H9 (cell line): ENCODE measurements at regions not wholly inside any gene's neighbourhood (a gene's known extent, or its start where the extent isn't known, plus 50 kb on each side); places are given as distances from the start of the nearest gene placed in this dataset.

Source experiments
- DNase-seq: peaks from one replicate; pipeline ENCODE4 v3.0.0-alpha.2; 2017
- H2AFZ ChIP-seq: one replicate; pipeline ENCODE4 v1.6.1; 2013; ENCODE audit warnings: mild to moderate bottlenecking, low read length, control low read depth, moderate library complexity
- H2AK5ac ChIP-seq: 2 replicates; pipeline ENCODE4 v1.6.1; 2013; ENCODE audit warnings: low read length, control low read depth, mixed read lengths; ENCODE audit not compliant: insufficient read length
- H2BK120ac ChIP-seq: one replicate; pipeline ENCODE4 v1.6.1; 2013; ENCODE audit warnings: low read depth, mild to moderate bottlenecking, low read length, control low read depth, inconsistent platforms; ENCODE audit not compliant: poor library complexity, severe bottlenecking
- H2BK12ac ChIP-seq: 2 replicates; pipeline ENCODE4 v1.6.1; 2013; ENCODE audit warnings: low read length, control low read depth, mixed read lengths, low read depth; ENCODE audit not compliant: insufficient read length
- H2BK15ac ChIP-seq: 2 replicates; pipeline ENCODE4 v1.6.1; 2013; ENCODE audit warnings: low read depth, low read length, control low read depth
- H2BK20ac ChIP-seq: one replicate; pipeline ENCODE4 v1.6.1; 2013; ENCODE audit warnings: low read depth, mild to moderate bottlenecking, low read length, control low read depth, inconsistent platforms; ENCODE audit not compliant: poor library complexity, severe bottlenecking
- H2BK5ac ChIP-seq: 2 replicates; pipeline ENCODE4 v1.6.1; 2013; ENCODE audit warnings: low read length, control low read depth, mixed read lengths; ENCODE audit not compliant: insufficient read length
- H3K14ac ChIP-seq: 2 replicates; pipeline ENCODE4 v1.6.1; 2013; ENCODE audit warnings: low read length, control low read depth; ENCODE audit not compliant: insufficient read depth
- H3K18ac ChIP-seq: 2 replicates; pipeline ENCODE4 v1.6.1; 2013; ENCODE audit warnings: low read depth, mild to moderate bottlenecking, mixed read lengths, low read length, control low read depth; ENCODE audit not compliant: insufficient read length
- H3K23ac ChIP-seq: 2 replicates; pipeline ENCODE4 v1.6.1; 2013; ENCODE audit warnings: low read length, control low read depth, mixed read lengths, low read depth; ENCODE audit not compliant: insufficient read length
- H3K23me2 ChIP-seq: 2 replicates; pipeline ENCODE4 v1.6.1; 2013; ENCODE audit warnings: low read depth, mild to moderate bottlenecking, mixed read lengths, low read length, control low read depth; ENCODE audit not compliant: insufficient read length, poor library complexity, severe bottlenecking
- H3K27ac ChIP-seq: 2 replicates; pipeline ENCODE4 v1.5.1; 2013; ENCODE audit warnings: low read length, control low read depth, mixed read lengths, low read depth; ENCODE audit not compliant: insufficient read length
- H3K27me3 ChIP-seq: 2 replicates; pipeline ENCODE4 v1.6.1; 2013; ENCODE audit warnings: low read length, control low read depth, inconsistent platforms; ENCODE audit not compliant: insufficient read depth
- H3K4ac ChIP-seq: 2 replicates; pipeline ENCODE4 v1.6.1; 2013; ENCODE audit warnings: low read depth, mild to moderate bottlenecking, control low read depth, inconsistent platforms, low read length, moderate library complexity
- H3K4me1 ChIP-seq: 2 replicates; pipeline ENCODE4 v1.6.1; 2013; ENCODE audit warnings: low read length, control low read depth, inconsistent platforms; ENCODE audit not compliant: insufficient read depth
- H3K4me2 ChIP-seq: 2 replicates; pipeline ENCODE4 v1.6.1; 2013; ENCODE audit warnings: low read length, control low read depth, mixed read lengths; ENCODE audit not compliant: insufficient read length, insufficient read depth
- H3K56ac ChIP-seq: 2 replicates; pipeline ENCODE4 v1.6.1; 2013; ENCODE audit warnings: low read depth, mild to moderate bottlenecking, mixed read lengths, low read length, control low read depth; ENCODE audit not compliant: insufficient read length
- H3K79me1 ChIP-seq: 2 replicates; pipeline ENCODE4 v1.6.1; 2013; ENCODE audit warnings: low read depth, mild to moderate bottlenecking, moderate library complexity, low read length, control low read depth, inconsistent platforms; ENCODE audit not compliant: insufficient read depth, poor library complexity, severe bottlenecking
- H3K79me2 ChIP-seq: 2 replicates; pipeline ENCODE4 v1.6.1; 2013; ENCODE audit warnings: low read length, control low read depth, inconsistent platforms; ENCODE audit not compliant: insufficient read depth
- H3K9ac ChIP-seq: 2 replicates; pipeline ENCODE4 v1.6.1; 2013; ENCODE audit warnings: low read length, control low read depth, mixed read lengths; ENCODE audit not compliant: insufficient read length; ENCODE audit errors: extremely low read depth
- H3K9me3 ChIP-seq: one replicate; pipeline ENCODE4 v1.6.1; 2013; ENCODE audit warnings: low read depth, low read length, inconsistent platforms; ENCODE audit not compliant: control insufficient read depth
- H3T11ph ChIP-seq: one replicate; pipeline ENCODE4 v1.6.1; 2013; ENCODE audit warnings: mild to moderate bottlenecking, low read length, control low read depth, inconsistent platforms
- H4K20me1 ChIP-seq: one replicate; pipeline ENCODE4 v1.6.1; 2013; ENCODE audit not compliant: control insufficient read depth, insufficient read length, insufficient read depth
- H4K5ac ChIP-seq: 2 replicates; pipeline ENCODE4 v1.6.1; 2013; ENCODE audit warnings: low read depth, mild to moderate bottlenecking, mixed read lengths, low read length, control low read depth; ENCODE audit not compliant: insufficient read length
- H4K8ac ChIP-seq: replicated peaks from 2 replicates; pipeline ENCODE4 v1.6.1; 2013; ENCODE audit warnings: low read length, control low read depth, mixed read lengths, low read depth; ENCODE audit not compliant: insufficient read length
- H4K91ac ChIP-seq: 2 replicates; pipeline ENCODE4 v1.6.1; 2013; ENCODE audit warnings: low read depth, mild to moderate bottlenecking, moderate library complexity, mixed read lengths, low read length, control low read depth; ENCODE audit not compliant: insufficient read length
- H3K27ac Mint-ChIP-seq, 3 experiments: 2 replicates in 2 of 3; 3 replicates in 1 of 3; pipeline ENCODE4 v1.8.0; 2020 to 2021; ENCODE audit warnings: mixed read lengths in 3 of 3, mild to moderate bottlenecking in 1 of 3, moderate library complexity in 1 of 3
- H3K27me3 Mint-ChIP-seq: 2 replicates; pipeline ENCODE4 v1.8.0; 2021; ENCODE audit warnings: low read depth, mild to moderate bottlenecking, moderate library complexity, mixed read lengths
- H3K36me3 Mint-ChIP-seq, 3 experiments: 2 replicates in 2 of 3; 3 replicates in 1 of 3; pipeline ENCODE4 v1.8.0; 2020 to 2021; ENCODE audit warnings: low read depth in 3 of 3, mixed read lengths in 3 of 3; ENCODE audit not compliant: insufficient read depth in 1 of 3
- H3K4me1 Mint-ChIP-seq, 2 experiments: 2 replicates each; pipeline ENCODE4 v1.8.0; 2020; ENCODE audit warnings: mixed read lengths in 2 of 2
- H3K4me3 Mint-ChIP-seq, 2 experiments: 2 replicates in 1 of 2; 3 replicates in 1 of 2; pipeline ENCODE4 v1.8.0; 2020 to 2021; ENCODE audit warnings: mild to moderate bottlenecking in 2 of 2, mixed read lengths in 2 of 2, moderate library complexity in 1 of 2
- H3K9me3 Mint-ChIP-seq, 2 experiments: 2 replicates in 1 of 2; 3 replicates in 1 of 2; pipeline ENCODE4 v1.8.0; 2020; ENCODE audit warnings: mild to moderate bottlenecking in 2 of 2, mixed read lengths in 2 of 2, moderate library complexity in 1 of 2
- CTCF ChIP-seq: fragments of 200-600 bp; sonication (generic); conservative IDR thresholded peaks from 3 replicates; pipeline ENCODE4 v1.8.0; 2021; ENCODE audit warnings: antibody characterized with exemption, mild to moderate bottlenecking
- WGBS: extraction: QIAGEN DNeasy Blood & Tissue Kit; methylation state at CpG from one replicate; pipeline ENCODE4 v1.1.7; 2013; ENCODE audit warnings: missing lambda C conversion rate, low lambda C conversion rate, mixed read lengths; ENCODE audit not compliant: insufficient read length; ENCODE audit errors: extremely low coverage; 5-methylcytosine and 5-hydroxymethylcytosine counted together

GRCh38 chr1:57503337-57503736, 79.5 kb upstream of the DAB1 start:
- H3K9ac ChIP-seq, result no peak overlapping the region
- no peak overlapping the region for H2BK15ac ChIP-seq
- H3K4me2 ChIP-seq, result no peak overlapping the region
- H2BK5ac ChIP-seq, result no peak overlapping the region
- H3K79me2 ChIP-seq, result no peaks in the 10 kb centered on the region
- no peaks in the 10 kb centered on the region for H4K20me1 ChIP-seq
- Mint-ChIP-seq H3K4me1 (peaks cover 6% of the 10 kb centered on the region in 2 experiments; a peak in 2 of 4 replicates), H3K27me3 (no peaks in the 10 kb centered on the region; the same call in 1 of the 2 replicates), H3K4me3 (no peak overlapping the region), H3K36me3 (peaks cover 0 to 2% (median 0%) of the 10 kb centered on the region in 3 experiments; a peak in 2 of 7 replicates), H3K9me3 (no peaks in the 10 kb centered on the region), H3K27ac (no peak overlapping the region)
- no peak overlapping the region for H3T11ph ChIP-seq
- no peaks in the 10 kb centered on the region for H3K9me3 ChIP-seq
- H4K91ac ChIP-seq, result no peak overlapping the region
- no peak overlapping the region for H2AFZ ChIP-seq
- H3K23me2 ChIP-seq, result no peaks in the 10 kb centered on the region
- H3K18ac ChIP-seq, result no peak overlapping the region
- WGBS, result no CpG with 5 or more reads among the region's 1 CpG
- no peak overlapping the region for H3K56ac ChIP-seq
- H4K5ac ChIP-seq, result no peak overlapping the region
- no peaks in the 10 kb centered on the region for H3K27me3 ChIP-seq
- H4K8ac ChIP-seq, result no peak overlapping the region
- H2AK5ac ChIP-seq, result no peak overlapping the region
- no peak overlapping the region for H3K14ac ChIP-seq
- DNase-seq, result no peak
- no peak overlapping the region for H3K27ac ChIP-seq
- no peaks in the 10 kb centered on the region for H3K4me1 ChIP-seq
- H3K79me1 ChIP-seq, result no peaks in the 10 kb centered on the region
- H2BK20ac ChIP-seq, result no peak overlapping the region
- no peak overlapping the region for H3K4ac ChIP-seq
- no peak for TF ChIP-seq CTCF
- H2BK12ac ChIP-seq, result no peak overlapping the region
- no peak overlapping the region for H2BK120ac ChIP-seq
- H3K23ac ChIP-seq, result peak overlapping the region; percentile 58
